ENCODE measurements at regions not wholly inside any gene's neighbourhood (a gene's known extent, or its start where the extent isn't known, plus 50 kb on each side); places are given as distances from the start of the nearest gene placed in this dataset.
A peak's percentile ranks its signal among the peaks of the same experiment; 100 is the strongest.

- Histone ChIP-seq H3K4me1 (ENCODE audit: insufficient read depth, low read length) (peaks cover 7% of the 10 kb centered on the region), H3K4me2 (ENCODE audit: insufficient read depth, low read length) (no peak overlapping the region), H3K27ac (ENCODE audit: low read depth, low read length) (no peak overlapping the region), H4K20me1 (ENCODE audit: insufficient read depth, low read length) (no peaks in the 10 kb centered on the region), H3K79me2 (ENCODE audit: insufficient read depth, low read length) (no peaks in the 10 kb centered on the region), H2AFZ (ENCODE audit: low read length) (no peak overlapping the region), H3K9me3 (ENCODE audit: low read depth, low read length) (no peaks in the 10 kb centered on the region), H3K4me3 (ENCODE audit: insufficient read depth, low read length) (no peak overlapping the region), H3K36me3 (ENCODE audit: insufficient read depth, low read length) (no peaks in the 10 kb centered on the region), H3K27me3 (ENCODE audit: insufficient read depth, low read length) (no peaks in the 10 kb centered on the region)
- no peak for TF ChIP-seq CTCF (IDR thresholded peaks at IDR 0.05; ENCODE audit: extremely low read depth, low read depth, low read length)
- no peak for DNase-seq (ENCODE audit: insufficient read length, low spot score, missing footprints)
Observed at GRCh38 chr20:40943591-40943990, 85.0 kb upstream of the TOP1 start.

GRCh38 chr20:40945189-40945588, 83.4 kb upstream of the TOP1 start:
- TF ChIP-seq CTCF (IDR thresholded peaks at IDR 0.05; ENCODE audit: extremely low read depth, low read depth, low read length), result no peak
- Histone ChIP-seq H3K4me3 (ENCODE audit: insufficient read depth, low read length) (no peak overlapping the region), H3K9me3 (ENCODE audit: low read depth, low read length) (no peaks in the 10 kb centered on the region), H3K79me2 (ENCODE audit: insufficient read depth, low read length) (no peaks in the 10 kb centered on the region), H3K36me3 (ENCODE audit: insufficient read depth, low read length) (no peaks in the 10 kb centered on the region), H3K4me2 (ENCODE audit: insufficient read depth, low read length) (no peak overlapping the region), H2AFZ (ENCODE audit: low read length) (no peak overlapping the region), H3K27ac (ENCODE audit: low read depth, low read length) (no peak overlapping the region), H3K4me1 (ENCODE audit: insufficient read depth, low read length) (peaks cover 7% of the 10 kb centered on the region), H3K27me3 (ENCODE audit: insufficient read depth, low read length) (no peaks in the 10 kb centered on the region), H4K20me1 (ENCODE audit: insufficient read depth, low read length) (no peaks in the 10 kb centered on the region)
- DNase-seq (ENCODE audit: insufficient read length, low spot score, missing footprints), result no peak

- Histone ChIP-seq H3K27ac (ENCODE audit: low read depth, low read length) (no peak overlapping the region), H4K20me1 (ENCODE audit: insufficient read depth, low read length) (no peaks in the 10 kb centered on the region), H3K4me3 (ENCODE audit: insufficient read depth, low read length) (no peak overlapping the region), H3K36me3 (ENCODE audit: insufficient read depth, low read length) (no peaks in the 10 kb centered on the region), H2AFZ (ENCODE audit: low read length) (no peak overlapping the region), H3K4me2 (ENCODE audit: insufficient read depth, low read length) (no peak overlapping the region), H3K27me3 (ENCODE audit: insufficient read depth, low read length) (no peaks in the 10 kb centered on the region), H3K9me3 (ENCODE audit: low read depth, low read length) (no peaks in the 10 kb centered on the region), H3K4me1 (ENCODE audit: insufficient read depth, low read length) (peaks cover 7% of the 10 kb centered on the region), H3K79me2 (ENCODE audit: insufficient read depth, low read length) (no peaks in the 10 kb centered on the region)
- peak; percentile 90 for DNase-seq (ENCODE audit: insufficient read length, low spot score, missing footprints)
- TF ChIP-seq CTCF (IDR thresholded peaks at IDR 0.05; ENCODE audit: extremely low read depth, low read depth, low read length), result peak; percentile 72
Observed at GRCh38 chr20:40945754-40946450, 82.7 kb upstream of the TOP1 start.

GRCh38 chr20:40946451-40946850, 82.2 kb upstream of the TOP1 start:
- no peaks in the 10 kb centered on the region for H4K20me1 ChIP-seq (ENCODE audit: insufficient read depth, low read length)
- no peaks in the 10 kb centered on the region for H3K27me3 ChIP-seq (ENCODE audit: insufficient read depth, low read length)
- H3K9me3 ChIP-seq (ENCODE audit: low read depth, low read length), result no peaks in the 10 kb centered on the region
- no peak for TF ChIP-seq CTCF (IDR thresholded peaks at IDR 0.05; ENCODE audit: extremely low read depth, low read depth, low read length)
- H3K4me3 ChIP-seq (ENCODE audit: insufficient read depth, low read length), result no peak overlapping the region
- no peaks in the 10 kb centered on the region for H3K36me3 ChIP-seq (ENCODE audit: insufficient read depth, low read length)
- no peak for DNase-seq (ENCODE audit: insufficient read length, low spot score, missing footprints)
- no peak overlapping the region for H3K4me2 ChIP-seq (ENCODE audit: insufficient read depth, low read length)
- H2AFZ ChIP-seq (ENCODE audit: low read length), result no peak overlapping the region
- peaks cover 7% of the 10 kb centered on the region for H3K4me1 ChIP-seq (ENCODE audit: insufficient read depth, low read length)
- H3K79me2 ChIP-seq (ENCODE audit: insufficient read depth, low read length), result no peaks in the 10 kb centered on the region
- no peak overlapping the region for H3K27ac ChIP-seq (ENCODE audit: low read depth, low read length)

All from osteoblast (primary cell).